WI38 (cell line): ENCODE measurements at regions not wholly inside any gene's neighbourhood (a gene's known extent, or its start where the extent isn't known, plus 50 kb on each side); places are given as distances from the start of the nearest gene placed in this dataset.
"Not testable (repeated sequence)": the region's sequence is repeated elsewhere in the genome, so short reads cannot be mapped to it uniquely, and the experiment has no call there.

ENCODE experiments used
- H3K4me3 ChIP-seq: 2 replicates; pipeline ENCODE4 v1.5.1; 2011; ENCODE audit warnings: low read depth, mild to moderate bottlenecking, control low read depth, low read length
- CTCF ChIP-seq: IDR thresholded peaks from 2 replicates; pipeline ENCODE4 v1.5.1; 2012; ENCODE audit warnings: low read depth, mild to moderate bottlenecking, control low read depth, low read length

- TF ChIP-seq CTCF, result no peak
Measured at GRCh38 chr5:39696672-39697398, 272.1 kb upstream of the DAB2 start.

GRCh38 chr5:39691993-39692392, 267.2 kb upstream of the DAB2 start:
- no peak for TF ChIP-seq CTCF

More at GRCh38 chr5:39696672-39697398, 272.1 kb upstream of the DAB2 start:
- H3K4me3 ChIP-seq, result no peak overlapping the region

GRCh38 chr5:39691136-39691535, 266.4 kb upstream of the DAB2 start:
- TF ChIP-seq CTCF, result no peak

More at GRCh38 chr5:39691993-39692392, 267.2 kb upstream of the DAB2 start:
- no peak overlapping the region for H3K4me3 ChIP-seq

GRCh38 chr5:39689919-39690318, 265.1 kb upstream of the DAB2 start:
- TF ChIP-seq CTCF, result no peak
- H3K4me3 ChIP-seq, result no peak overlapping the region

More at GRCh38 chr5:39691136-39691535, 266.4 kb upstream of the DAB2 start:
- no peak overlapping the region for H3K4me3 ChIP-seq

GRCh38 chr5:39687924-39688323, 263.1 kb upstream of the DAB2 start:
- not testable (repeated sequence) for H3K4me3 ChIP-seq

- TF ChIP-seq CTCF, result no peak
Measured at GRCh38 chr5:39680213-39680612, 255.4 kb upstream of the DAB2 start.

GRCh38 chr5:39678534-39678933, 253.8 kb upstream of the DAB2 start:
- TF ChIP-seq CTCF, result no peak
- no peak overlapping the region for H3K4me3 ChIP-seq

More at GRCh38 chr5:39680213-39680612, 255.4 kb upstream of the DAB2 start:
- H3K4me3 ChIP-seq, result no peak overlapping the region

GRCh38 chr5:39675676-39676075, 250.9 kb upstream of the DAB2 start:
- no peak overlapping the region for H3K4me3 ChIP-seq
- no peak for TF ChIP-seq CTCF
